GM21619 (cell line): ENCODE measurements at regions not wholly inside any gene's neighbourhood (a gene's known extent, or its start where the extent isn't known, plus 50 kb on each side); places are given as distances from the start of the nearest gene placed in this dataset.

Experiments
- ATAC-seq: cut with Tn5 transposase; IDR thresholded peaks from one replicate; pipeline ENCODE4 v1.9.1; 2021; ENCODE audit not compliant: unreplicated experiment

- ATAC-seq, result no peak
Observed at GRCh38 chr11:116199182-116199581, 573.6 kb downstream of the BUD13 start.

- no peak for ATAC-seq
Observed at GRCh38 chr11:116194156-116194904, 578.5 kb downstream of the BUD13 start.

- no peak for ATAC-seq
Observed at GRCh38 chr11:116193321-116194131, 579.3 kb downstream of the BUD13 start.

GRCh38 chr11:116192509-116193210, 580.1 kb downstream of the BUD13 start:
- no peak for ATAC-seq

- ATAC-seq, result no peak
Observed at GRCh38 chr11:116190861-116191260, 581.9 kb downstream of the BUD13 start.

- ATAC-seq, result no peak
Observed at GRCh38 chr11:116189408-116190170, 583.2 kb downstream of the BUD13 start.

GRCh38 chr11:116188350-116188749, 584.4 kb downstream of the BUD13 start:
- no peak for ATAC-seq

- ATAC-seq, result no peak
Observed at GRCh38 chr11:116187026-116187425, 585.8 kb downstream of the BUD13 start.

GRCh38 chr11:116185551-116185950, 587.2 kb downstream of the BUD13 start:
- no peak for ATAC-seq

GRCh38 chr11:116184763-116185162, 588.0 kb downstream of the BUD13 start:
- no peak for ATAC-seq

GRCh38 chr11:116182356-116182966, 590.3 kb downstream of the BUD13 start:
- ATAC-seq, result no peak

- no peak for ATAC-seq
Observed at GRCh38 chr11:116180806-116181600, 591.8 kb downstream of the BUD13 start.

- ATAC-seq, result no peak
Observed at GRCh38 chr11:116179401-116179800, 593.4 kb downstream of the BUD13 start.

- ATAC-seq, result no peak
Observed at GRCh38 chr11:116177521-116178210, 595.1 kb downstream of the BUD13 start.

GRCh38 chr11:116176484-116177005, 596.2 kb downstream of the BUD13 start:
- no peak for ATAC-seq

GRCh38 chr11:116175707-116176106, 597.1 kb downstream of the BUD13 start:
- no peak for ATAC-seq

- ATAC-seq, result no peak
Observed at GRCh38 chr11:116173941-116174911, 598.6 kb downstream of the BUD13 start.

GRCh38 chr11:116173506-116173905, 599.3 kb downstream of the BUD13 start:
- no peak for ATAC-seq
